Lung (tissue), 11 donors: ENCODE measurements at regions not wholly inside any gene's neighbourhood (a gene's known extent, or its start where the extent isn't known, plus 50 kb on each side); places are given as distances from the start of the nearest gene placed in this dataset.

Source experiments
- ATAC-seq: fragments of 200-7000 bp; cut with Tn5 transposase; one replicate; pipeline ENCODE4 v1.9.1; 2020; ENCODE audit warnings: moderate number of reproducible peaks; ENCODE audit not compliant: insufficient read depth, low FRiP score
- DNase-seq, 3 donors: peaks; one replicate each; pipeline ENCODE4 v3.0.0-alpha.2; 2013 to 2017
- H3K27ac ChIP-seq, 2 donors: one replicate each; pipeline ENCODE4 v1.5.1; 2013; ENCODE audit warnings: mild to moderate bottlenecking in 2 of 2, moderate library complexity in 2 of 2, control low read depth in 1 of 2, inconsistent platforms in 1 of 2, low read depth in 1 of 2, low read length in 1 of 2
- H3K27me3 ChIP-seq, 3 donors: one replicate each; pipeline ENCODE4 v1.5.1; 2013; ENCODE audit warnings: low read length in 2 of 3; ENCODE audit not compliant: control insufficient read depth in 3 of 3, insufficient read depth in 3 of 3
- H3K36me3 ChIP-seq, 4 donors: one replicate each; pipeline ENCODE4 v1.5.1; 2013; ENCODE audit warnings: low read length in 4 of 4, mild to moderate bottlenecking in 1 of 4, moderate library complexity in 1 of 4; ENCODE audit not compliant: control insufficient read depth in 4 of 4, insufficient read depth in 4 of 4
- H3K4me1 ChIP-seq, 5 donors: one replicate each; pipeline ENCODE4 v1.5.1; 2013; ENCODE audit warnings: low read length in 5 of 5, mild to moderate bottlenecking in 2 of 5, moderate library complexity in 1 of 5; ENCODE audit not compliant: control insufficient read depth in 5 of 5, insufficient read depth in 5 of 5
- H3K4me3 ChIP-seq: one replicate; pipeline ENCODE4 v1.5.1; 2013; ENCODE audit warnings: mild to moderate bottlenecking, control low read depth, moderate library complexity
- H3K9ac ChIP-seq, 2 donors: one replicate each; pipeline ENCODE4 v1.5.1; 2013; ENCODE audit warnings: low read length in 2 of 2, control low read depth in 1 of 2; ENCODE audit not compliant: insufficient read depth in 1 of 2
- H3K9me3 ChIP-seq, 4 donors: one replicate each; pipeline ENCODE4 v1.5.1; 2013; ENCODE audit warnings: low read length in 3 of 4, mild to moderate bottlenecking in 1 of 4, moderate library complexity in 1 of 4; ENCODE audit not compliant: control insufficient read depth in 4 of 4, insufficient read depth in 3 of 4
- CTCF ChIP-seq: IDR thresholded peaks from 2 replicates; pipeline ENCODE4 v1.5.1; 2012; ENCODE audit warnings: mild to moderate bottlenecking; ENCODE audit errors: control extremely low read depth, extremely low read depth
- WGBS, 2 donors: extraction: QIAGEN DNeasy Blood & Tissue Kit; methylation state at CpG; one replicate each; pipeline ENCODE4 v1.1.7; 2013; 5-methylcytosine and 5-hydroxymethylcytosine counted together
- donor health status: control.
- donor health status: control.
- donor health status: Bipolar disorder and iron deficiency.
- donor health status: healthy.
- donor health status: DM: yes; HTN: yes; CAD: no.

DNA sequence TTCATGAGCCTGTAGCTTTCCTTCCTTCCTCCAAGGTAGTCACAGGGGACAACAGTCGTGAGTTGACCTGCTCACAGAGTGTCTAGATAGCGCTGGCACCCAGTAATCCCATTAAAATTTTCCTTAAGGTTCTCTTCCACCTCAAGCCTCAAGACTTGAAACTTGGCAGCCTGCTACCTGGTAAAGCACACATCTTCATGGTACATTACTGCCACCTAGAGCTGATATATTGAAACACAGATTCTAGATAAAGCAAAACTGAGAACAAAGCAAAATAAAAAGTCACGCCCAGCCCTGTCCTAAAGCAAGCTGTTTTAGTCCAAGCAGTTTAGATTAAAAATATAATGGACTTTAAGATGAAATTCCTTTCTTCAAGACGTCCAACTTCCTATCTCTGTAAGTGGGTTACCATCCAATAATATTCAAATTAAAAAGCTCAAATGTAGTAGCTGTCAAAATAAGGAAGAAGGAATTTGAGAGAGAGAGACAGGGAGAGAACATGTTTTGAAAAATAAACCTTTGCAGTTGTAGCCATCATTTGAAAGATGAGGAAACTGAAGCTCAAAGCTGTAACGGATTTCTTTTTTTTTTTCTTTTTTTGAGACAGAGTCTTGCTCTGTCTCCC lies 50.7 kb upstream of the CD83 start:
- 9 to 11% methylated on average over 5 of the region's 5 CpGs for WGBS, 2 donors
- peak; percentile 48 to 90 (median 87) for DNase-seq
- ATAC-seq = peak; percentile 69

GRCh38 chr6:14067656-14068055 lies 49.9 kb upstream of the CD83 start:
- Histone ChIP-seq H3K9me3 (no peaks in the 10 kb centered on the region), H3K27me3 (no peaks in the 10 kb centered on the region), H3K9ac (no peak overlapping the region), H3K36me3 (no peaks in the 10 kb centered on the region), H3K4me3 (no peak overlapping the region), H3K27ac (no peak overlapping the region), H3K4me1 (peaks cover 0 to 2% (median 0%) of the 10 kb centered on the region in 5 donors)
- 87 to 89% methylated on average over 3 of the region's 3 CpGs for WGBS, 2 donors
- ATAC-seq (no peak), DNase-seq (no peak)
- no peak for TF ChIP-seq CTCF

More for the DNA sequence above, 50.7 kb upstream of the CD83 start:
- no peak overlapping the region for H3K9ac ChIP-seq
- H3K27ac ChIP-seq = no peak overlapping the region
- peak; percentile 82 for TF ChIP-seq CTCF
- no peak overlapping the region for H3K4me3 ChIP-seq
- no peaks in the 10 kb centered on the region for H3K27me3 ChIP-seq
- peaks cover 0 to 2% (median 0%) of the 10 kb centered on the region in 5 donors for H3K4me1 ChIP-seq
- H3K36me3 ChIP-seq = no peaks in the 10 kb centered on the region
- H3K9me3 ChIP-seq = no peaks in the 10 kb centered on the region
